ENCODE measurements at regions not wholly inside any gene's neighbourhood (a gene's known extent, or its start where the extent isn't known, plus 50 kb on each side); places are given as distances from the start of the nearest gene placed in this dataset.
"Not testable (repeated sequence)": the region's sequence is repeated elsewhere in the genome, so short reads cannot be mapped to it uniquely, and the experiment has no call there.

DNA sequence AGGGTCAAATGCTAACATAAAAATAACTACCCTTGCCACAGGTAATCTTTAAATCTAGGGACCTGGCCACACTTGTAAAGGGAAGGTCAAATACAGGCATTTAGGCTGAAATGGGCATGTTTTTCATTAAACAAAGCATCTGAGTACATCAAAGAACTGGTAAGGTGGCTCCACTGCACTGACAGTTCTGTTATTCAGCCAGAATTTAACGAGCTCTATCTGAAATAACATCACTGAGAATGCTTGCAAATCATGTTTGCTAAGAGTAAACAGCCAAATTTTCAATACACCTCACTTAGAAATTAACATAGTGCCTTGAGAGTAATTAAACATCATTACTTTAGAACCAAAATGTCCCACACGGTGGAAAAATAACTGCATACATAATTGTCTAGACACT, 118.9 kb downstream of the MTHFS start:
- H3K27ac Mint-ChIP-seq: no peak overlapping the region
- H3K27me3 Mint-ChIP-seq: peaks cover 4% of the 10 kb centered on the region
- ATAC-seq: no peak
- no peak overlapping the region for H3K4me3 Mint-ChIP-seq
- POLR2A ChIA-PET: no interaction called here
- DNase-seq: no peak
- peaks cover 9% of the 10 kb centered on the region for H3K9me3 Mint-ChIP-seq (ENCODE audit: low read depth)
- intact Hi-C loops (cut with DNase I, micrococcal nuclease): no loop called here
- CTCF ChIA-PET: interaction anchor here (0.7 kb wide), 1 partner anchor 1071 kb away, joined by 3 read pairs; no protein-coding TSS in a partner anchor
- peaks cover 5% of the 10 kb centered on the region for H3K36me3 Mint-ChIP-seq (ENCODE audit: low read depth)
- no peaks in the 10 kb centered on the region for H3K4me1 Mint-ChIP-seq

GRCh38 chr15:79778378-79778990, 118.3 kb downstream of the MTHFS start:
- intact Hi-C loops (cut with DNase I, micrococcal nuclease): no loop called here
- POLR2A ChIA-PET: no interaction called here

GRCh38 chr15:79779746-79780145, 117.1 kb downstream of the MTHFS start:
- peaks cover 13% of the 10 kb centered on the region for H3K9me3 Mint-ChIP-seq (ENCODE audit: low read depth)
- ATAC-seq (peak; percentile 78), DNase-seq (peak; percentile 55)
- no peak overlapping the region for H3K27ac Mint-ChIP-seq
- peaks cover 9% of the 10 kb centered on the region for H3K36me3 Mint-ChIP-seq (ENCODE audit: low read depth)
- intact Hi-C loops (cut with DNase I, micrococcal nuclease): no loop called here
- CTCF ChIA-PET: interaction anchor here (1.1 kb wide), 1 partner anchor 74 kb away, joined by 4 read pairs; no protein-coding TSS in a partner anchor
- POLR2A ChIA-PET: no interaction called here
- peaks cover 12% of the 10 kb centered on the region for H3K27me3 Mint-ChIP-seq
- no peak overlapping the region for H3K4me3 Mint-ChIP-seq
- H3K4me1 Mint-ChIP-seq: no peaks in the 10 kb centered on the region

More at GRCh38 chr15:79778378-79778990, 118.3 kb downstream of the MTHFS start:
- H3K27me3 Mint-ChIP-seq: peaks cover 7% of the 10 kb centered on the region
- peaks cover 9% of the 10 kb centered on the region for H3K36me3 Mint-ChIP-seq (ENCODE audit: low read depth)
- H3K27ac Mint-ChIP-seq: no peak overlapping the region
- DNase-seq (no peak), ATAC-seq (no peak)
- peaks cover 13% of the 10 kb centered on the region for H3K9me3 Mint-ChIP-seq (ENCODE audit: low read depth)
- H3K4me3 Mint-ChIP-seq: no peak overlapping the region
- CTCF ChIA-PET: interaction anchor here (1.1 kb wide), 1 partner anchor 75 kb away, joined by 4 read pairs; no protein-coding TSS in a partner anchor
- no peaks in the 10 kb centered on the region for H3K4me1 Mint-ChIP-seq

DNA sequence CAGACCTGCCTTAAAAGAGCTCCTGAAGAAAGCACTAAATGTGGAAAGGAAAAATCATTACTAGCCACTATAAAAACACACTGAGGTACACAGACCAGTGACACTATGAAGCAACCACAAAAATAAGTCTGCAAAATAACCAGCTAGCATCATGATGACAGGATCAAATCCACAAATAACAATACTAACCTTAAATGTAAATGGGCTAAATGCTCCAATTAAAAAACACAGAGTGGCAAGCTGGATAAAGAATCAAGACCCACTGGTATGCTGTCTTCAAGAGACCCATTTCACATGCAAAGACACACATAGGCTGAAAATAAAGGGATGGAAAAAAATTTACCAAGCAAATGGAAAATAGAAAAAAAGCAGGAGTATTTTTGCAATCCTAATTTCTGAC, 114.5 kb downstream of the MTHFS start:
- H3K4me1 Mint-ChIP-seq; H3K27ac Mint-ChIP-seq; H3K36me3 Mint-ChIP-seq (ENCODE audit: low read depth); intact Hi-C loops (cut with DNase I, micrococcal nuclease); DNase-seq; CTCF ChIA-PET; ATAC-seq; POLR2A ChIA-PET; H3K4me3 Mint-ChIP-seq: not testable (repeated sequence)
- H3K27me3 Mint-ChIP-seq: peaks cover 12% of the 10 kb centered on the region
- H3K9me3 Mint-ChIP-seq (ENCODE audit: low read depth): peaks cover 13% of the 10 kb centered on the region

Measured in activated CD4-positive, alpha-beta T cell treated with anti-CD3 and anti-CD28 coated beads for 36 hours (primary cell).